HG03575 (cell line): ENCODE measurements at regions not wholly inside any gene's neighbourhood (a gene's known extent, or its start where the extent isn't known, plus 50 kb on each side); places are given as distances from the start of the nearest gene placed in this dataset.

ENCODE experiments used
- ATAC-seq: cut with Tn5 transposase; IDR thresholded peaks from one replicate; pipeline ENCODE4 v1.9.1; 2021; ENCODE audit not compliant: unreplicated experiment, insufficient number of reproducible peaks, low FRiP score; ENCODE audit errors: extremely low read depth

- ATAC-seq, result no peak
Measured at GRCh38 chr6:66931787-66932186, 1224.8 kb upstream of the EYS start.

DNA sequence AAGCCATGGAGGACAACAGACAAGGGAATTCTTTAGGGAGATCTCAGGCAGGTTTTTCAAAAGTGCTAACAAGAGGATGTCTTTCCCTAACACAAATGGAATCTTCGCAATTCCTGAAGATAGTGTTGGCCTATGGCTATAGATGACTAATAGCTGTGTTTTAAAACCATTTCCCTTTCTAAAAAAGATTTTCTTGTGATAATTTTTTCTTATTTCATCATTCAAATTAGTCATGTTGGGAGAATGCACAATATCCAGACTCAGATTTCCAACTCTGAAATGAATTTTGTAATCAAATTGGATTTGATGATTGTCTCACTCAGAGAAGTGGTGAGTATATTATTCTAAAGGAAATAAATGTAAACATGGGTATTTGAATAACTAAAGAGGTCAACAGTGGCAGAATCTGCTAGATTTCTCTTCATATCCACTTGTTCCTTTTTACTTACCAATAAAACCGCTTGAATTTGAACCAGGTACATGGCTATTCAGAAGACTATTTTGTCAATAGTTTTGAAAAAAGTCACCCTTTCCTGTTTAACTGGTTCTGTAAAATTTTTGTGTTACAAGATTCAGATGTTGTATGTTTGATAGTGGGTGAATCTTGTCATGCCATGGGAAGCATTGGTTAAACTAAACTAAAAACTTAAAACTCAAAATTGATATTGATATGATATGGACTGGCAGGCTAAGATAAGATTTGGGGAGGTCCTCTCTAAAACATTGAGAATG lies 1223.7 kb upstream of the EYS start:
- ATAC-seq, result no peak

GRCh38 chr6:66926060-66926459 lies 1219.0 kb upstream of the EYS start:
- no peak for ATAC-seq

DNA sequence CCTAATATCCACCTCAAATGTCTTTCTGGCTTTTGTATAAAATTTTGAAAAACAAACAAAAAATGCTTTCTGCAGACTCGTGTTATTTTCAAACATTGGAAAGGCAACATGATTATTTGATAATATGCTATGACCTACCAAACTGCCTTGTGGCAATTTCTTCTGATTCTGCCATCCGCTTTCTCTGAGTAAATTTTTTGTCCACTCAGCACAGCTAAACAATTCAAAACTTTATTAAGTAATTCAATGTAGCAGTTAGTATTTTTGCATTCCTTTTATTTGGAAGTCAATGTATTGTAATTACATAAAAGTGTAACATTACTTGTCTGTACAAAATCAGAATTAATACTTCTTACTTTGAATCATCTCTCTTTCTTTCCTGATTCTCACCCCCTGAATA lies 1206.6 kb upstream of the EYS start:
- no peak for ATAC-seq

DNA sequence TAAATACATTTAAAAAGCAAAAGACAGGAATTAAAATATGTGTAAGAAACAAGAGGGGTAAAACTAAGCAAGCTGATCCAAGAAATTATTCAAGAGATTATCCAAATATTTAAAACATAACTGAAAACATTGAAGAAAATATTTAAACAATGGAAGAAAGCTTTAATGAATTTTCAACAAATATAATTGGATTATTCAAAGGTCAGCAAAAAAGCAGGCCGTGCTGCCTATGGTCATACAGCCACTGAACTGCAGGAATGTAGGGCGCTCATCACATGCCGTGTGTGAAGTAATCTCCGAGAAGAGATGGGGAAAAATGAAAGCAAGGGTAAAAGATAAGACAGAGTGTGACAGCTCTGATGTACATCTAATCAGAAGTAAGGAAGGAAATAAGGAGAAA lies 1195.4 kb upstream of the EYS start:
- ATAC-seq, result no peak

- ATAC-seq, result no peak
Measured at GRCh38 chr6:66900133-66901083, 1193.4 kb upstream of the EYS start.

GRCh38 chr6:66897576-66897975 lies 1190.5 kb upstream of the EYS start:
- ATAC-seq, result no peak

- no peak for ATAC-seq
Measured at GRCh38 chr6:66896415-66896814, 1189.4 kb upstream of the EYS start.

DNA sequence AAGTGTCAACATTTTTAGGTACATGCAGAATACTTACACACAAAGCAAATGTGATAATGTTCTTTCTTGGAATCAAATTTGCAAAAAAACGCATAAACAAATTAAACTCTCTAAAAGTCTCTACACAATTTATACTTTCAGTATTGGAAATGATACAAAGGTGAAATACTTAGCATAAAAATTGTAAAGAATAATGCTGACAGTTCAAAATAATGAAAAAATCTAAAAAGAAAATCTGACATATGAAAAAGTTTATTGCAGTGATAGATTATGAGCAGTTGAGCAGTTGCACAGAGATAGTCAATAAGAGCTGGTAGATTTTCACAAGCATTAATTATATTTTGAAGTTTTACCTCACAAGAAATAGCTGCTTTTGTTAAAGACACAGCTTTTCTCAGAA lies 1176.4 kb upstream of the EYS start:
- no peak for ATAC-seq

DNA sequence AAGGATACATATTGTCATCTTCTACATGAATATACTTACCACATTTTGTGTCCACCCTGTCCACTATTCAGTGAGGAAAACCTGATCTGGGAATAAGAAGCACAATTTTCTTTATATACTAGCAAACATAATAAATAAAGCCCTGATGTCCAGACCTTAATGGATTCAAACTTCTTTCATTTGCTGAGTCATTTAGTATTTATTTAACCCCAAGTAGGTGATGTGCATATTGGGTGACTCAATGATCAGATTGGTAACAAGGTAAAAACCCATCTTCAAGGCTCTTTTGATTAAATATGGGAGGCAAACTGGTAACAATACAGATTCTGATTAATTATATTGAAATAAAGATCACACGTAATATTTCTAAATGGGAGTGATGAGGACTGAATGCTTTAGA lies 1159.8 kb upstream of the EYS start:
- ATAC-seq, result no peak

DNA sequence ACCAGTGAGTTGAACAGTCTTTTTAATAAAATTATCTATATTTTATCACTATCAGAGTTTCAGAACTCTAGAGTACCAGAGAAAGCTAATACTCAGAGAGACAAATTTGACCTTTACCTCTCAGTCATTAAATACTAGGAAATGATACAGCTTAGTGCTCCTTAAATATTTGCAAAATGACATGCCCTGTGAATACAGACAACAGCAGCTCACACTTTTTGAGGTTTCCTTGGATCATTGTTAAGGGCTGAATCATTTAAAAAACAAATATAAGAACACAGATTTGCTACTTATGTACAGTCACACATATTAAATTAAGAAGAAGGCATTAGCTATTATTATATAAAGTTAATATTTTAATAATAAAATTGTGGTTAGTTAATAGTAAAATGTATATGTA lies 1158.7 kb upstream of the EYS start:
- no peak for ATAC-seq

- ATAC-seq, result no peak
Measured at GRCh38 chr6:66861007-66861541, 1154.0 kb upstream of the EYS start.

DNA sequence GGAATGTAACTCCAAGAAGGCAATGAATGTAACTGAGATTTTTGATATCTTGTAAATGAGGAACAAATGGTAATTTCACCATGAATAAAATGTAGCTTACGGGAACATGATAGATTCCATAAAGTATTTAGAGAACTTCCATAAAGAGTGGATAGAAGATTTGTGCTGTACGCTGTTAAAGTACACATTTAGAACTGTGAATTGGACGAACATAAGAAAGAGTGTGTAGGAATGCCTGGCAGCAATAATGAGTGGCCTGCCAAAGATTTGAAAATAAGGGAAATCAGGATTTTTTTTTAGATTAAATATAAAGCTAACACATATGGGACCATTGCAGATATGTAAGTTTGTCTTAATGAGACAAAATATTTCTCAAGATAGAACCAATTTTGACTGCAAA lies 1153.3 kb upstream of the EYS start:
- no peak for ATAC-seq

- ATAC-seq, result no peak
Measured at GRCh38 chr6:66858196-66858595, 1151.2 kb upstream of the EYS start.

DNA sequence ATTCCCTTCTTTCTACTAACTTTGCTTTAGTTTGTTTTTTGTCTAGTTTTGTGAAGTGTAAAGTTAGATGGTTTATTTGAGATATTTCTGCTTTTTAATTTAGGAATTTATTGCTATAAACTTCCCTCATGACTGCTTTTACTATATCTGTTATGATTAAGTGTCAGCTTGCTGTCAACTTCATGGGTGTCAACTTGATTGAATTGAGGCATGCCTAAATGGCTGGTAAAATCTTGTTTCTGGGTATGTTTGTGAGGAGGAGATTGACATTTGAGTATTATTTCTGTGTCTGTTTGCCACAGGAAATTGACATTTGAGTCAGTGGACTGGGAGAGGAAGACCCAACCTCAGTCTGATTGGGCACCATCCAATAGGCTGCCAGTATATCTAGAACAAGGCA lies 1147.0 kb upstream of the EYS start:
- ATAC-seq, result no peak

DNA sequence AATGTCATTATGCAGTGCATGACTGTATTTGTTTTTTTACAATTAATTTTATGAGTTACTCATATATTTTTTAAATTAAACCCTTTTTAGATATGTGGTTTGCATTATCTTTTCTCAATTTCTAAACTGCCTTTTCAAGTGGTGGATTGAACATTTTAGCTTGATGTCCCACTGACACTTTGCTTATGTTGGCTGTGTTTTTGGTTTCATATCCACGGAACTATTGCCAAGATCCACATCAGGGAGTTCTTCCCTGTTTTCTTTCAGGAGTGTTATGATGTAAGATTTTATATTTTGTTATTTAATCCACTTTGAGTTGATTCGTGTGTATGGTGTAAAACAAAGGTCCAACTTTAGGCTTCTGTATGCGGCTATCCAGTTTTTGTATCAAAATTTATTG lies 1144.9 kb upstream of the EYS start:
- ATAC-seq, result no peak

DNA sequence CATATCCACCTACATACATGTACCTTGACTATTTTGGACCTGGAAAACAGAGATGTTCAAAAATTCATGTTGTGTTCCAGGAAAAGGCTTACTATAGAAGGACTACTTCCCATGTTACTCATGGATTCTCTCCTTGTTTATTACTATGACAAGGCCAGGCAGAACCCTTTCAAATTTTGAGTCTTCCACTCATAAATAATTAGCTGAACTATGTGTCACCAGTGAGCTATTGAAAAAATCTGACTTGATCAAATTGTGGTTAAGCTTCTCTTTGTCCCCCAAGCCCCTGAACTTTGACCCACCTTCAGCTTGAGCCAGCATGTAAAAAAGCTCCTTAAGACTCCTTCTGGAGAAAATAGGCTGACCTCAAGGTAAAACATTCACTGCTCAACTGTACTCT lies 1142.8 kb upstream of the EYS start:
- ATAC-seq, result no peak

- ATAC-seq, result no peak
Measured at GRCh38 chr6:66848244-66848953, 1141.4 kb upstream of the EYS start.

GRCh38 chr6:66838764-66839163 lies 1131.7 kb upstream of the EYS start:
- ATAC-seq, result no peak
